ENCODE measurements at regions not wholly inside any gene's neighbourhood (a gene's known extent, or its start where the extent isn't known, plus 50 kb on each side); places are given as distances from the start of the nearest gene placed in this dataset.

GRCh38 chr5:6059137-6059800 is 319.1 kb downstream of the MED10 start:
- no peak for DNase-seq

- no peak for DNase-seq
Measured at GRCh38 chr5:6058055-6058715, 320.2 kb downstream of the MED10 start.

- no peak for DNase-seq
Measured at GRCh38 chr5:6056280-6056679, 322.1 kb downstream of the MED10 start.

GRCh38 chr5:6049662-6050061 is 328.7 kb downstream of the MED10 start:
- no peak for DNase-seq

GRCh38 chr5:6048746-6049145 is 329.6 kb downstream of the MED10 start:
- DNase-seq: no peak

- DNase-seq: no peak
Measured at GRCh38 chr5:6046296-6046967, 331.9 kb downstream of the MED10 start.

- DNase-seq: no peak
Measured at GRCh38 chr5:6043491-6044310, 334.6 kb downstream of the MED10 start.

GRCh38 chr5:6041977-6042550 is 336.3 kb downstream of the MED10 start:
- no peak for DNase-seq

- DNase-seq: no peak
Measured at GRCh38 chr5:6039111-6039510, 339.2 kb downstream of the MED10 start.

GRCh38 chr5:6036006-6036405 is 342.3 kb downstream of the MED10 start:
- no peak for DNase-seq

GRCh38 chr5:6029811-6030271 is 348.5 kb downstream of the MED10 start:
- no peak for DNase-seq

- no peak for DNase-seq
Measured at GRCh38 chr5:6026766-6027406, 351.5 kb downstream of the MED10 start.

- DNase-seq: no peak
Measured at GRCh38 chr5:6019612-6020011, 358.7 kb downstream of the MED10 start.

GRCh38 chr5:6013506-6013905 is 364.8 kb downstream of the MED10 start:
- DNase-seq: no peak

- DNase-seq: no peak
Measured at GRCh38 chr5:6011199-6011598, 367.1 kb downstream of the MED10 start.

GRCh38 chr5:6006838-6007314 is 371.5 kb downstream of the MED10 start:
- no peak for DNase-seq

GRCh38 chr5:6003040-6003825 is 375.1 kb downstream of the MED10 start:
- DNase-seq: no peak

- no peak for DNase-seq
Measured at GRCh38 chr5:6000867-6001266, 377.5 kb downstream of the MED10 start.

GRCh38 chr5:5995819-5996218 is 382.5 kb downstream of the MED10 start:
- no peak for DNase-seq

- DNase-seq: no peak
Measured at GRCh38 chr5:5986492-5987178, 391.7 kb downstream of the MED10 start.

GRCh38 chr5:5985332-5985731 is 393.0 kb downstream of the MED10 start:
- DNase-seq: no peak
